H1 (cell line): ENCODE measurements at regions not wholly inside any gene's neighbourhood (a gene's known extent, or its start where the extent isn't known, plus 50 kb on each side); places are given as distances from the start of the nearest gene placed in this dataset.

Source experiments
- EGR1 ChIP-seq: IDR thresholded peaks from 2 replicates; pipeline ENCODE4 v1.6.1; 2011; ENCODE audit warnings: low read depth, low read length, borderline replicate concordance
- RFX5 ChIP-seq: IDR thresholded peaks from 2 replicates; pipeline ENCODE4 v1.6.1; 2011; ENCODE audit warnings: low read depth, low read length, improper control_type of control experiment, borderline replicate concordance
- SAP30 ChIP-seq: fragments of 300-600 bp; sonication (generic); IDR thresholded peaks from 2 replicates; pipeline ENCODE4 v1.7.1; 2012; ENCODE audit warnings: low read length, moderate library complexity, mild to moderate bottlenecking, inconsistent platforms; ENCODE audit not compliant: insufficient read depth, insufficient replicate concordance
- TF ChIP-seq, protein P1 (sequence below), 3 experiments: IDR thresholded peaks; 1 replicate in 2 of 3; 2 replicates in 1 of 3; pipeline versions ENCODE4 v1.5.1 to v1.6.1; 2011; ENCODE audit warnings: low read length in 3 of 3, mild to moderate bottlenecking in 3 of 3, inconsistent platforms in 2 of 3, low read depth in 1 of 3, moderate library complexity in 1 of 3; ENCODE audit not compliant: insufficient read depth in 1 of 3; ENCODE audit errors: control extremely low read depth in 1 of 3

DNA sequence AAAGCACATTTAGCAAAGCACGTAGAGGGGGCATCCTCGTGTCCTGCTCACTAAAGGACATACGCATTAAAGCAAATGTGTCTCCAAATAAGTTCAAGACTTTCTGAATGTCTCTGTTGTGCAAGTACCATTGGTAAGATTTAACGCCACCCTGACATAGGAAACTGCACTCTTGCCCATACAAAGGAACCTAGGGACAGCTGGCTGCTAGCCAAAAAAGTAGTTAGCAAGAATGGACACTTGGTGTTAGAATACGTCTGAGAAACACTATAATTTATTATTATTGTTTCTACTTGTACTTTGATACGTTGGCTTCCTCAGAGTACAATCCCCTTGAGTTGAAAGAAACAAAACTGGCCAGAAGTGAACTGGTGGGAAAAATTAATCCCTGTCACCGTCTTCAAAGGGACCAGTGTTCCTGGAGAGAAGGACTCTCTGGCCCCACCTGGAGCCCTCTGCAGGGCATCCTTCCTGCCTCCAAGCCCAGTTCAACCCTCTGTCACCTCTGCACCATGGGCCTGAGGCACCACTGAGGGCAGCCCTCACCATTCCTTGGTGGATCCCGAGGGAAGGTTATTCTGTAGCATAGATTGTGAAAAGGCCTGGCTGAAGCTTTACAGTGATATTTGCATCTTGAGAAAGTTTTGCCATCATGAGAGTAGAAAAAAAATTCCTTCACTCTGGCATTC lies 51.4 kb upstream of the APCDD1 start:
- TF ChIP-seq RFX5, result no peak
- TF ChIP-seq, protein P1, sequence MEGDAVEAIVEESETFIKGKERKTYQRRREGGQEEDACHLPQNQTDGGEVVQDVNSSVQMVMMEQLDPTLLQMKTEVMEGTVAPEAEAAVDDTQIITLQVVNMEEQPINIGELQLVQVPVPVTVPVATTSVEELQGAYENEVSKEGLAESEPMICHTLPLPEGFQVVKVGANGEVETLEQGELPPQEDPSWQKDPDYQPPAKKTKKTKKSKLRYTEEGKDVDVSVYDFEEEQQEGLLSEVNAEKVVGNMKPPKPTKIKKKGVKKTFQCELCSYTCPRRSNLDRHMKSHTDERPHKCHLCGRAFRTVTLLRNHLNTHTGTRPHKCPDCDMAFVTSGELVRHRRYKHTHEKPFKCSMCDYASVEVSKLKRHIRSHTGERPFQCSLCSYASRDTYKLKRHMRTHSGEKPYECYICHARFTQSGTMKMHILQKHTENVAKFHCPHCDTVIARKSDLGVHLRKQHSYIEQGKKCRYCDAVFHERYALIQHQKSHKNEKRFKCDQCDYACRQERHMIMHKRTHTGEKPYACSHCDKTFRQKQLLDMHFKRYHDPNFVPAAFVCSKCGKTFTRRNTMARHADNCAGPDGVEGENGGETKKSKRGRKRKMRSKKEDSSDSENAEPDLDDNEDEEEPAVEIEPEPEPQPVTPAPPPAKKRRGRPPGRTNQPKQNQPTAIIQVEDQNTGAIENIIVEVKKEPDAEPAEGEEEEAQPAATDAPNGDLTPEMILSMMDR (IDR thresholded peaks at IDR 0.05; ENCODE audit: control extremely low read depth in 1 of 3, insufficient read depth in 1 of 3, low read depth in 1 of 3, low read length in 3 of 3), result no peak
- no peak for TF ChIP-seq SAP30
- no peak for TF ChIP-seq EGR1
